GM19452 (cell line): ENCODE measurements at regions not wholly inside any gene's neighbourhood (a gene's known extent, or its start where the extent isn't known, plus 50 kb on each side); places are given as distances from the start of the nearest gene placed in this dataset.

Source experiments
- ATAC-seq: cut with Tn5 transposase; IDR thresholded peaks from one replicate; pipeline ENCODE4 v1.9.1; 2021; ENCODE audit not compliant: unreplicated experiment

GRCh38 chr9:129402931-129403778 is 217.7 kb downstream of the C9orf50 start:
- ATAC-seq: no peak

DNA sequence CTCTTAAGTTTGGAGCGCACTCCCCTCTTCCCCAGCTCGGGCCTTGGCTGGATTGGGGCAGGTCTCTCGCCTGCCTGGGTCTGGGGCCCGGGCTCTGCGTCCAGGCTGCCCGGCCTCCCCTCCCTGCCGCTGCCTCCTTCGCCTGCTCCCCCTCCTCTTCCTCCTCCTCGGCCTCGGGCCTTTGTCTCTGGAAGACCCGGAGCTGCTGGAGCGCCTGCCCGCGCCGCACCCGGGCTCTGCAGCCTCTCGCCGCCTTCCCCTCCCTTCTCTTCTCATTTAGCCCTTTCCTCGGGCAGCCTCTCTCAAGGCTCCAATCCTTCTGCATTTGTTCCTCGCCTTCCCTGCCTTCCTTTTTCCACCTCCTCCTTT is 218.5 kb downstream of the C9orf50 start:
- ATAC-seq: no peak

GRCh38 chr9:129401623-129402370 is 219.1 kb downstream of the C9orf50 start:
- ATAC-seq: no peak

DNA sequence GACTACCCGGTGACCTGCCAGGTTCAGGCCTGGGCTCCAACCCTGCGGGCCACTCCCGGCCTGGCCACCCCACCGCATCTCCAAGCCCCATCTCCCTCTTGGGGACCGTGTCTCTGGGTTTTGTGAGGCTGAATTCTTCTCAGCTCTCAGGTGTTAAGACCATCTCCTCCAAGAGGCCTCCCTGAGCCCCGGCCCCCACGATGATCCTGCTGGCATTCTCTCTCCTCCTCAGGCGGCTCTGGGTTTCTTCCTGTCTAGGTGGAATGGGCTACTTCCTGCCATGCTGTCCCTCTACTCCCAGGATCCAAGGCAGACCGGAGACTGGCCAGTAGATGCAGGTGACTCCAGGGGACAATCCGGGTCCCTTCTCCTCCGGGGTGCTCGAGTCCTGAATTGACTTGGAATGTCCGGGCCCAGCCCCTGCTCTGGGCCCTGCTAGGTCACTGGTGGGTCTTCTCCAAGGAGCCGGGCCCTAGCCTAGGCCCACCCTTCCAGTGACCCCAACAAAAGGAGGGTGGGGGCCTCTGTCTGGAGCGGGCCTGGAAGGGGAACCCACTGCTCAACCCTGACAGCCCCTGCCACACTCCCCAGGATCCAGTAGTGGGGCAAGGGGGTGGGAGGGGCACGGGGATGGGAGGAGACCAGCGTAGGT is 219.8 kb downstream of the C9orf50 start:
- no peak for ATAC-seq

GRCh38 chr9:129400001-129400970 is 220.6 kb downstream of the C9orf50 start:
- ATAC-seq: no peak

- ATAC-seq: no peak
Measured at GRCh38 chr9:129399634-129399990, 221.3 kb downstream of the C9orf50 start.

DNA sequence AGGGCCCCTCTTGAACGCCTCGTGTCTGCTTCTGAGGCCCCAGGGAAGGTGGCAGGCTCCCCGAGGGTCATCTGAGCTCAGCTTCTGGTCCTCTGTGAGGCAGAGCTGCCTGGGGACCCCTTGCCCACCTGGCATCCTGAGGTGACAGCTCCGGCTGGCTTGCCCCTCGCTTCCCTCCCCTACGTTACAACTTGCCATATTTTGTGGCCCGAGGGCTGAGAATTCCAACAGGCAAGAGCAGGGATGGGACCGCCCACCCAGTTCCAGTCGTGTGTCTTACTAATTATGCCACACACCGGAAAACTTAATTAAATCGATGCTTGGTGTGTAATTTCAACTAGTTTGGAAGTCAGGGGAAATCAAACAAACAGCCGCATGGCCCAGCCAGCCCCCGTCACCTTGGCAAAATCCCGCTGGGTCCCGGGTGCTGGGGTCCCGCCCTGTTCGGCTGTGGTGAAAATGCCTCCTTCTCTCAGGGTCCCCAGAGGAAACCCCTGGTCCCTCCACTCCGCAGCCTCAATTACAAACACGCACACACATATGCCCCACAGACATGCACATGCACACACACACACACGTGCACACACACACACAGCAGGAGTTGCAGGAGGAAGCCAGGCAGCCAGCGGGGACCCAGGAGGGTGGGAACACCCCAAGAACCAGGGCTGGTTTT is 221.0 kb upstream of the IER5L start:
- ATAC-seq: no peak

- ATAC-seq: no peak
Measured at GRCh38 chr9:129398101-129398960, 220.3 kb upstream of the IER5L start.

DNA sequence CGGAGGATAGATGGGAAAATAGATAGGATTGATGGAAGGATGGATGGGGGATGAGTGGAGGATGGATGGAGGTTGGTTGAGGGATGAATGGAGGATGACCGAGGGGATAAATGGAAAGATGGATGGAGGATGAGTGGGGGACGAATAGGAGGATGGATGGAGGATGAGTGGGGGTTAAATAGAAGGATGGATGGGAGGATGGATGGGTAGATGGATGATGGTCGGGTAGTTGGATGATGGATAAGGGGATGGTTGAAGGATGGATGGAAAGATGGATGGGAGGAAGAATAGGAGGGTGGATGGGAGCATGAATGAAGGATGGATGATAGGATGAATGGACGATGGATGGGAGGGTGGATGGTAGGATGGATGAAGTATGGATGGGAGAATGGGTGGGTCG is 219.3 kb upstream of the IER5L start:
- ATAC-seq: no peak

GRCh38 chr9:129396365-129396708 is 218.3 kb upstream of the IER5L start:
- no peak for ATAC-seq

GRCh38 chr9:129395633-129396364 is 217.7 kb upstream of the IER5L start:
- ATAC-seq: no peak

- ATAC-seq: no peak
Measured at GRCh38 chr9:129394886-129395279, 216.8 kb upstream of the IER5L start.

GRCh38 chr9:129394061-129394885 is 216.2 kb upstream of the IER5L start:
- ATAC-seq: no peak

DNA sequence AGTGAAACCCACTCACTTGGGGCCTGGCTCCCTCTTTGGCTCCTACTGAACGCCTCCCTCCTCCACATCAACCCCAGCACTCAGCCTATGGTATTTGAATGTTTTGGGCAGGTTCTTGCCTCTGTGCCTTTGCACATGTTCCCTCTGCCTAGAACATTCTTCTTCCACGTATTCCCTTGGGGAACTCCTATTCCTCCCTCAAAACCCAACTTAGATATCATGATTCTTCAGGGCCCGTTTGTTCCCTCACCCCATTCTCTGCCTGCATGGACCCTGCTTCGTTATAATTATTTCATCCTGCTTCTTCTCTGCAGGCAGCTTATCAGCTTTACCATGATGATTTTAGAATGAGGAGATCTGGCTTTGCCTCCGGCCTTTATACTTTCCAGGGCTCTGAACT is 215.0 kb upstream of the IER5L start:
- no peak for ATAC-seq

DNA sequence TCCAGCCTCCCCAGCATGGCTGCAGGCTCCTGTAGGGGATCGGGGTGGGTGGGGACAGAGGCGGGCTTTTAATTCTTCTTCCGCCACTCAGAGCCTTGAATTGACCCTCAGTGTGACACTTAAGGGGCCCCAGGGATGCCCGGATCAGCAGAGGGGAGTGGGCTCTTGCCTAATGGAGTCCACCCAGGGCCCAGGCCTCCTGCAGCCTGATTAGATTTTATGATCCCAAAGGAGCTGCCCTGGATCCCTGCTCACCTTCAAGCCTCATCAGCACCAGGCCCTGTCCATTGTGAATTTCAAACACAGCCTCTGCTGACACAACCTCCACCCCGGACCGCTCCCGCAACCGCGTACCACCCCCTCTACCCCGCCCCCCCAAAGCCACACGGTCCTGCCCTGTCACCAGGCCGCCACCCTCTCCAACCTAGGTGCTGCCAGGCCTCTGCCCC is 214.1 kb upstream of the IER5L start:
- ATAC-seq: no peak

DNA sequence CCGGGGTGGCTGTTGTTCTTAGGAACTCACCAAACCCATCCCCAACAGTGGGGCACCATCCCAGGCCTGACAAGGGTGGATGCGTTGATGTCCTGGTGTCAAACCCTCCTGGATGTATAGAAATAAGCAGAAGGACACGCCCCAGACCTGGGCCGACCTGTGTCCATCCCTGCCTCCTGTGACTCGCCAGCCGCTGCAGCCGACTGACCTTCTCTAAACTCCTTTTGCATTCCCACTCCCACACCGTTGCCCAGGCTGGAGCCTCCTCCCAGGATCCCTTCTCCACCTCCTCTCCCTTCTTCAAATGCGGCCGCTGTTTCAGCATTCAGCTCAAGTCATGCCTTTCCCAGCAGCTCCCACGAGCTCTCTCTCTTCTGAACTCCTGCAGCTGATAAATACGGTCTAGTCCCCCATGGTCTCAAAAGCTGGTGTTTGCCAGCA is 213.2 kb upstream of the IER5L start:
- ATAC-seq: no peak

DNA sequence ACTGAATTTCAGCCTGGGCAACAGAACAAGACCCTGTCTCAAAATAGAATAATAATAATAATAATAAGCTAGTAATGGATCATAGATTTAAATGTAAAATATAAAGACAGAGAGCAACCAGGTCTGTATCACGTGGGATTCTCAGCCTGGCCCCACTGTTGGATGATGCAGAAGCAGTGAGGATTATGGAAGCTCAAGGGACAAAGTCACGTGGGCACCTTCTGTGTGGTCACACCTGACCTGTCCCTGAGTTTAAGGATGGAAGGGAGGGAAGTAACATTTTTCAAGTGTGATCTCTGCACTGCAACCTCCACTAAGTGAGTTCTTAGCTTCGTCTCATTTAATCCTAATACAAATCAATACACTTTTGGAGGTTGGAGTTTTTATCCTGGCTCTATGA is 212.5 kb upstream of the IER5L start:
- ATAC-seq: no peak

DNA sequence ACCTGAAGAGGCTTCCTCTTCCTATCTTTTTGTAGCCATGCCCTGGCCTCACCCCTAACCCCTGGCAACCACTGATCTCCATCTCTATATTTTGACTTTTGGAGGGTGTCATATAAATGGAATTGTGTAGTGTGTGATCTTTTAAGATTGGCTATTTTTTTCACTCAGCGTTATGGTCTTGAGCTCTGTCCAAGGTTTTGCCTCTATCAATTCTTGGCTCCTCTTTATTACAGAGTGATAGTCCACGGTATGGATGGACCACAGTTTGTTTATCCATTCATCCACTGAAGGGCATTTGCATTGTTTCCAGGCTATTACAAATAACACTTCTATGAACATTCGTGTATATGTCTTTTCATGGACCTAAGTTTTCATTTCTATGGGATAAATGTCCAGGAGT is 209.8 kb upstream of the IER5L start:
- ATAC-seq: no peak
